Left ventricle myocardium superior (tissue), 1 donor: ENCODE measurements at regions not wholly inside any gene's neighbourhood (a gene's known extent, or its start where the extent isn't known, plus 50 kb on each side); places are given as distances from the start of the nearest gene placed in this dataset.

Experiments
- ATAC-seq: fragments of 200-7000 bp; cut with Tn5 transposase; one replicate; pipeline ENCODE4 v1.9.1; 2020; ENCODE audit warnings: mild to moderate bottlenecking, moderate library complexity
- DNase-seq: peaks from one replicate; pipeline ENCODE4 v3.0.0-alpha.2; 2020
- intact Hi-C: fragments of 100-400 bp; cut with micrococcal nuclease; formaldehyde crosslinking; loops from one replicate; pipeline ENCODE4 v1.11.0; 2022
- donor health status: DM: no; HTN: yes; CAD: no; lungs with severe emphysema.

GRCh38 chrX:110881971-110882370 is 86.4 kb upstream of the CHRDL1 start:
- intact Hi-C loops, result no loop called here
- no peak for ATAC-seq
- DNase-seq, result no peak

GRCh38 chrX:110877326-110877725 is 81.7 kb upstream of the CHRDL1 start:
- DNase-seq (no peak), ATAC-seq (no peak)
- intact Hi-C loops, result no loop called here

- intact Hi-C loops, result no loop called here
Measured at GRCh38 chrX:110871839-110872238, 76.2 kb upstream of the CHRDL1 start.

DNA sequence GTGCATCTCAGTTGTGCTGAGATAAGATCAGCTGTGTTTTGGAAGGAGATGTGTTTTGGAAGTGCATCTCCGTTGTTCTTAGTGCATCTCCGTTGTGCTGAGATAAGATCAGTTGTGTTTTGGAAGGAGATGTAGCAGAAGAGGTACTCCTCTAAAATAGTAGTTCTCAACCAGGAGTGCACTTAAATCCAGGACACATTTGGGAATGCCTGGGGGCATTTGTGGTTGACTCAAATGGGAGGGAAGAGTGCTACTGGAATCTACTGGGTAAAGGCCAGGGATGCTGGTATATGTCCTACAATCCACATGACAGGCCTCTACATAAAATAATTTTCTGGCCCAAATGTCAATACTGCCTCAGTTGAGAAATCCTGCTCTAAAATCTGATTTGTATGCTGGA is 70.8 kb upstream of the CHRDL1 start:
- no peak for DNase-seq
- no peak for ATAC-seq
- intact Hi-C loops, result no loop called here

More at GRCh38 chrX:110871839-110872238, 76.2 kb upstream of the CHRDL1 start:
- no peak for DNase-seq
- no peak for ATAC-seq

DNA sequence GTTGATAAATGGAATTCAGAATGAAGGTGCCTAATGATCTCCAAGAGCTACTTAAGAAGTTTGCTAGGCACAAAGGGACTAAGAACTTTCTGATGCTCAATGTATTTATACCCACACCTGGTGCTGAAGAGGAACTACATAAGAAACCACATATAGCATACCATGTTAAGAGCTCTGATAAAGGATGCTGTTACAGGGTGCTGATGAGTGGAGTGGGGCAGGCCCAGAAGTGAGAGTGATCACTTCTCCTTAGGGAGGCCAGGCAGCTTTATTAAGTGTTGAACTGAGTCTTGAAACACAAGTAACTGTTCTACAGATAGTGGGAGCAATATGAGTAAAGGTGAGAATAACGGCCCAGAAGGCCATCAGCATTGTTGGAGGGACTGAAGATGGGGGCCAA is 68.3 kb upstream of the CHRDL1 start:
- intact Hi-C loops, result no loop called here
- ATAC-seq (no peak), DNase-seq (no peak)

DNA sequence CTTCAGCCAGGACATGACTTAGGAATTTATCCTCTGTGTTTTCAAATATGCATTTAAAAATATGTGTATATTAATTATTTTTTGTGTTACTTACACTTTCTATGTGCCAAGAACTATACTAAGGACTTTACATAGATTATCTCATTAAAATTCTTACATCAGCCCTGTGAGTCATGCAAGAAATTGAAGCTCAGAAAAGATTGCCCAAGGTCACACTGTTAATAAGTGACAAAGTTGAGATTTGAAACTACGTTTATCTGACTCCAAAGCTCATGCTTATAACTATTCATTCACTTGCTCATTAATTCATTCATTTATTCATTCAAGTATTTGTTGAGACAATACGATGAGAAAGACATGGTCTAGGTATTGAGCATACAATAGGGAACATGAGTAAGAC is 62.9 kb upstream of the CHRDL1 start:
- no peak for ATAC-seq
- intact Hi-C loops, result no loop called here
- DNase-seq, result no peak

DNA sequence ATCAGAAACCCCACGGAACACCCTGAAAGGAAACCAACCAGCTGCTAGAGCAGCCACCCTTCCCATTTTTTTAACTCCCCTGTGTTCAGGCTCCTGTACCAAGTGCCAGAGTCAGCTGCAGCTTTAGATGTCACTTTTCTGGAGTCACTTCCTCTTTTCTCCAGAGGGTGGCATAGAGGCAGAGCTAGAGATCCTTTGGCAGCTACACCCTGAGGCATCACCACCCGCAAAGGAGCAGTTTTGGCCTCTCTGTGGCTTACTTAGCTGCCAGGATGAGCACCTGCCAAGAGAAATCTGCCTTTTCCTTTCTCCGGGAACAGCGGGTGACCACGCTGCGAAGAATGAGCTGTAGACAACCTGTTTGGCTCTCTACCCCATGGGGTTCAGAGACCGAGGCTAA is 58.0 kb upstream of the CHRDL1 start:
- no peak for DNase-seq
- ATAC-seq, result no peak
- intact Hi-C loops, result no loop called here

GRCh38 chrX:110852180-110852579 is 56.6 kb upstream of the CHRDL1 start:
- DNase-seq (no peak), ATAC-seq (no peak)
- intact Hi-C loops, result no loop called here

DNA sequence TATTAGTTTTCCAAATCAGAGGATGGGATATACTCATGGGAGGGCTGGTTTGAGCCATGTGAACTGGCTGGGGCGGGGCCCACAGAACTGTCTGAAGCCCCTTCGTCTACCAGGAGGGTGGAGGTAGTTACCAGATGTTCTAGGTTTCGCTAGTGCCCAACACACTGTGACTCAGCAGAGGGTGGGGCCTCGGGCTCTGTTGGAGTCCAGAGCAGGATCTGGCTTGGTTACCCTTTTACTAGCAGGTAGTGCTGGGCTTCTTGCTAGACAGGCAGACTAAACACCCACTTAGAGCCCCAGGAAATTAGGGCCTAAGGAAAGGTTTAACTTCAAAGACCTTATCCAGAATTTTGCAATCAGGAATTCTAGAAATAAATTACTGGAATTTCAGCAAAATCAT is 56.2 kb upstream of the CHRDL1 start:
- DNase-seq (no peak), ATAC-seq (no peak)
- intact Hi-C loops, result no loop called here

DNA sequence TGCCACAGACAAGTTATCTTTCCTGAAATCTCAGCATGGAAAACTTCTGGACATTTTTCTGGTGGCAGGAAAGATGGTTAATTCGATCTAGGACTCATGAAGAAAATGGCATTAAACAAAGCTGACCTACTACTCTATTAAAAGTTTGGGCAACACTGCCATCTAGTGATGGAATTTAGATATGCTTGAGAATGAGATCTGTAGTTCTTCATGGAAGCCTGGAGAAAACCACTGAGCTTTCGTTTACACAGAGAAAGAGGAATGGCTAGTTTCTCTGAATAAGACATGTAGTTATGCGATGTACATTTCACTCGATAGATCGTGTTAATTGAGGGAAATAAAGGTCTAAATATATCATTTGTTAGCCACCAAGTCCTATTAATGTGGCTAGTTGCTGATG is 51.7 kb upstream of the CHRDL1 start:
- DNase-seq, result no peak
- ATAC-seq, result peak; percentile 48
- intact Hi-C loops, result loop anchor here (5.0 kb wide), 1 partner anchor 395 kb away; no protein-coding TSS in a partner anchor

GRCh38 chrX:110846071-110846470 is 50.5 kb upstream of the CHRDL1 start:
- ATAC-seq (no peak), DNase-seq (no peak)
- intact Hi-C loops, result loop anchor here (5.0 kb wide), 1 partner anchor 394 kb away; no protein-coding TSS in a partner anchor
